WTC11 (cell line): ENCODE measurements at regions not wholly inside any gene's neighbourhood (a gene's known extent, or its start where the extent isn't known, plus 50 kb on each side); places are given as distances from the start of the nearest gene placed in this dataset.

Experiments
- ATAC-seq: fragments of 200-7000 bp; cut with Tn5 transposase; 2 replicates; pipeline ENCODE4 v1.10.0; 2021; ENCODE audit warnings: mild to moderate bottlenecking, moderate library complexity
- CTCF ChIA-PET: fragments of 300-600 bp; sonication (Branson Sonifier 250); formaldehyde crosslinking; loops from one replicate; lab custom pipeline; 2021; ENCODE audit warnings: antibody characterized with exemption; lab: Charles Lee
- POLR2A ChIA-PET: fragments of 350-600 bp; sonication (Branson Sonifier 250); formaldehyde crosslinking; loops from one replicate; lab custom pipeline; 2021; ENCODE audit warnings: antibody characterized with exemption; lab: Charles Lee
- DNase-seq: peaks from one replicate; pipeline ENCODE4 v3.0.0; 2021; ENCODE audit warnings: low spot score
- H3K27ac Mint-ChIP-seq: 2 replicates; pipeline ENCODE4 v1.8.0; 2021; ENCODE audit warnings: mixed read lengths
- H3K27me3 Mint-ChIP-seq: 2 replicates; pipeline ENCODE4 v1.8.0; 2021; ENCODE audit warnings: low read depth, mild to moderate bottlenecking, moderate library complexity, mixed read lengths
- H3K36me3 Mint-ChIP-seq: 2 replicates; pipeline ENCODE4 v1.8.0; 2021; ENCODE audit warnings: mixed read lengths
- H3K4me1 Mint-ChIP-seq: 2 replicates; pipeline ENCODE4 v1.8.0; 2022; ENCODE audit warnings: mixed read lengths
- H3K4me3 Mint-ChIP-seq: 2 replicates; pipeline ENCODE4 v1.8.0; 2021; ENCODE audit warnings: mild to moderate bottlenecking, moderate library complexity, mixed read lengths
- H3K9me3 Mint-ChIP-seq: 2 replicates; pipeline ENCODE4 v1.8.0; 2021; ENCODE audit warnings: mixed read lengths
- ATF1 ChIP-seq: sonication (generic); formaldehyde crosslinking; IDR thresholded peaks from 2 replicates; pipeline ENCODE4 v1.8.1; 2023; ENCODE audit warnings: mild to moderate bottlenecking, moderate library complexity, missing genetic modification reagents
- CREB1 ChIP-seq: sonication (generic); formaldehyde crosslinking; IDR thresholded peaks from 2 replicates; pipeline ENCODE4 v1.8.0; 2023; ENCODE audit warnings: mild to moderate bottlenecking, missing genetic modification reagents
- ELF4 ChIP-seq: sonication (generic); formaldehyde crosslinking; IDR thresholded peaks from 2 replicates; pipeline ENCODE4 v1.8.1; 2022; ENCODE audit warnings: low read depth, mild to moderate bottlenecking, moderate library complexity, missing genetic modification reagents
- ETV6 ChIP-seq: sonication (generic); formaldehyde crosslinking; IDR thresholded peaks from 2 replicates; pipeline ENCODE4 v1.8.1; 2022; ENCODE audit warnings: mild to moderate bottlenecking, missing genetic modification reagents
- FOXP1 ChIP-seq: sonication (generic); formaldehyde crosslinking; IDR thresholded peaks from 2 replicates; pipeline ENCODE4 v1.8.0; 2022; ENCODE audit warnings: missing genetic modification reagents, mild to moderate bottlenecking, moderate library complexity, borderline replicate concordance
- JAZF1 ChIP-seq: fragments of 250-450 bp; sonication (Bioruptor Pico); IDR thresholded peaks from 2 replicates; pipeline ENCODE4 v1.9.0; 2021; ENCODE audit warnings: moderate library complexity, mild to moderate bottlenecking, inconsistent platforms
- JUN ChIP-seq: sonication (generic); formaldehyde crosslinking; IDR thresholded peaks from 2 replicates; pipeline ENCODE4 v1.8.0; 2023; ENCODE audit warnings: mild to moderate bottlenecking, missing genetic modification reagents
- MXD4 ChIP-seq: fragments of 250-450 bp; sonication (Bioruptor Pico); IDR thresholded peaks from 2 replicates; pipeline ENCODE4 v1.8.0; 2021; ENCODE audit warnings: mild to moderate bottlenecking, moderate library complexity, borderline replicate concordance
- RORB ChIP-seq: fragments of 250-450 bp; sonication (Bioruptor Pico); IDR thresholded peaks from 2 replicates; pipeline ENCODE4 v1.9.0; 2021; ENCODE audit warnings: mild to moderate bottlenecking
- SP1 ChIP-seq: sonication (generic); formaldehyde crosslinking; conservative IDR thresholded peaks from 2 replicates; pipeline ENCODE4 v1.8.1; 2022; ENCODE audit warnings: missing genetic modification reagents
- TEAD1 ChIP-seq: sonication (generic); formaldehyde crosslinking; IDR thresholded peaks from 2 replicates; pipeline ENCODE4 v1.8.0; 2022; ENCODE audit warnings: mild to moderate bottlenecking, missing genetic modification reagents
- TEAD4 ChIP-seq: sonication (generic); formaldehyde crosslinking; IDR thresholded peaks from 2 replicates; pipeline ENCODE4 v1.8.0; 2022; ENCODE audit warnings: mild to moderate bottlenecking, missing genetic modification reagents
- ZBTB21 ChIP-seq: sonication (generic); formaldehyde crosslinking; IDR thresholded peaks from 2 replicates; pipeline ENCODE4 v1.8.1; 2023; ENCODE audit warnings: mild to moderate bottlenecking, missing genetic modification reagents, borderline replicate concordance
- ZNF423 ChIP-seq: fragments of 250-450 bp; sonication (Bioruptor Pico); IDR thresholded peaks from 2 replicates; pipeline ENCODE4 v2.1.2; 2022; ENCODE audit warnings: mild to moderate bottlenecking, moderate library complexity
- TF ChIP-seq, protein P1 (sequence below): sonication (generic); formaldehyde crosslinking; IDR thresholded peaks from 2 replicates; pipeline ENCODE4 v1.8.0; 2022; ENCODE audit warnings: mild to moderate bottlenecking, missing genetic modification reagents
- TF ChIP-seq, protein P2 (sequence below): sonication (generic); formaldehyde crosslinking; IDR thresholded peaks from 2 replicates; pipeline ENCODE4 v1.8.0; 2023; ENCODE audit warnings: missing genetic modification reagents, mild to moderate bottlenecking, borderline replicate concordance
- TF ChIP-seq, protein P3 (sequence below): sonication (generic); formaldehyde crosslinking; IDR thresholded peaks from 2 replicates; pipeline ENCODE4 v1.8.0; 2022; ENCODE audit warnings: mild to moderate bottlenecking, missing genetic modification reagents
- TF ChIP-seq, protein P4 (sequence below): sonication (generic); formaldehyde crosslinking; IDR thresholded peaks from 2 replicates; pipeline ENCODE4 v1.8.0; 2023; ENCODE audit warnings: missing genetic modification reagents
- TF ChIP-seq, protein P5 (sequence below): sonication (generic); formaldehyde crosslinking; IDR thresholded peaks from 2 replicates; pipeline ENCODE4 v1.8.1; 2022; ENCODE audit warnings: low read depth, mild to moderate bottlenecking, moderate library complexity, missing genetic modification reagents, borderline replicate concordance
- TF ChIP-seq, protein P6 (sequence below): fragments of 250-450 bp; sonication (Bioruptor Pico); IDR thresholded peaks from 2 replicates; pipeline ENCODE4 v1.9.0; 2021; ENCODE audit warnings: moderate library complexity, mild to moderate bottlenecking, inconsistent platforms, borderline replicate concordance
- TF ChIP-seq, protein P7 (sequence below): sonication (generic); formaldehyde crosslinking; IDR thresholded peaks from 2 replicates; pipeline ENCODE4 v1.8.1; 2023; ENCODE audit warnings: mild to moderate bottlenecking, missing genetic modification reagents, moderate library complexity

DNA sequence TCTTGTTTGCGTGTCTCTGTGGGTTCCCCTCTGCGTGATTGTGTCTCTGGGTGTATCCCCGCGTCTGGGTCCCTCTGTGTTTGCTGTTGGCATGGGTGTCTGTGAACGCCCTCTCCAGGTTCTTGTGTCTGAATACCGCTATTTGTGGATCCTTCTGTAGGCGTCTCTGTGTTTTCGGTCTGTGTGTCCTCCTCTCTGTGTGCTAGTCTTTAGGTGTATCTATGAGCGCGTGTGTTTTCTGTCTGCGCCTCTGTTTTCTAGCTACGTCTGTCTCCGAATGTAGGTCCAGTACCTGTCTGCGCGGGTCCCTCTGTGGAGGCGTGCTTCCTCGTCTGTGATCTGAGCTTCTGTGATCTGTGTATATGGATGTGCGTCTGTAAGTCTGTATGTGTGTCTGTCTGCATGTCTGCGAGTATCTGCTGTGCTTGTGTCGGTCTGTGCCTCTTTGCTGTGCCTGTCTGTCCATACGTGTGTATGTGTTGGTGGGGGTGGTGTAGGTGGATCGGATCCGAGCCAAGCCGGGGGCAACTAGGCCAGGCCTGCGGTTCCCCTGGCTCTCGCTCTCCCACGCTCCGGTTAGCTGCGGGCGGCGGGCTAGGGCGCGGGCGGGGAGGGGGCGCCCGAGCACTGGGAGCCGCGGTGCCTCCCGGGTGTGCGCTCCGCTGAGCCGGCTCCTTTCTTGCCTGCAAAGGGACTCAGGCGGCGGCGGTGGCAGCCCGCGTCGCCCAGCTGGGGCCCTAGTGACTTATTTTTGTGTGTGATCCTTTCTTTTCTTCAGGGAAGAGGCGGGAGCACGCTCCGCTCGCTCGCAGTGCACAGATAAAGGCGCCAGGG lies 105.3 kb upstream of the E2F8 start:
- H3K4me1 Mint-ChIP-seq = peaks cover 17% of the 10 kb centered on the region
- H3K4me3 Mint-ChIP-seq = peak overlapping the region; percentile 65
- TF ChIP-seq TEAD4 (CRISPR knock-in tag) = no peak
- TF ChIP-seq FOXP1 = 0 out of 2 replicates have a peak, but pooled peaks have one; percentile 31
- TF ChIP-seq JUN (CRISPR knock-in tag) = no peak
- ATAC-seq (peak; percentile 25), DNase-seq (peak; percentile 39)
- peaks cover 81% of the 10 kb centered on the region for H3K27me3 Mint-ChIP-seq
- ChIA-PET POLR2A (no interaction called here), CTCF (interaction anchor here (0.5 to 2.5 kb wide), 5 partner anchors 10 to 86 kb away, joined by 3 to 8 read pairs (median 3); no protein-coding TSS in a partner anchor)
- H3K9me3 Mint-ChIP-seq = no peaks in the 10 kb centered on the region
- H3K36me3 Mint-ChIP-seq = no peaks in the 10 kb centered on the region
- H3K27ac Mint-ChIP-seq = no peak overlapping the region

DNA sequence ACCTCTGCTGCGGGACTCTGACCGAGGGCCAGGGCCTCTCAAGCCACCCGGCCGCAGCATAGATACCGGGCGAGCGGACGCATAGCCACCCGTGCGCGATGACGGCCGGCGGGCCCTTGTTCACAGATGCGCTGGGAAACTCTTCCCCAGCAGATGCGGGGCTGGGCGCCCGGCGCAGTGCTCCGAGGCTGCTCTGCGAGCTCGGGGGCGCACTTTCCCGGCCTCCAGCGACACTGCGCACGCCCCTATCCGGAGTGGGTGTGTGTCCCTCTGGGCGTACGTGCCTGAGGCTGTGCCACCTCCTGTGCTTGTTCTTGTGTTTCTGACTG lies 104.7 kb upstream of the E2F8 start:
- DNase-seq (peak; percentile 57), ATAC-seq (peak; percentile 41)
- H3K4me1 Mint-ChIP-seq = peaks cover 17% of the 10 kb centered on the region
- H3K36me3 Mint-ChIP-seq = no peaks in the 10 kb centered on the region
- ChIA-PET POLR2A (no interaction called here), CTCF (interaction anchor here (0.5 to 2.5 kb wide), 4 partner anchors 11 to 85 kb away, joined by 3 to 8 read pairs (median 3); no protein-coding TSS in a partner anchor)
- no peak for TF ChIP-seq RORB (CRISPR knock-in tag)
- no peak for TF ChIP-seq ELF4 (CRISPR knock-in tag)
- TF ChIP-seq, protein P1, sequence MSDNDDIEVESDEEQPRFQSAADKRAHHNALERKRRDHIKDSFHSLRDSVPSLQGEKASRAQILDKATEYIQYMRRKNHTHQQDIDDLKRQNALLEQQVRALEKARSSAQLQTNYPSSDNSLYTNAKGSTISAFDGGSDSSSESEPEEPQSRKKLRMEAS (CRISPR knock-in tag) = no peak; the same call in 1 of the 2 replicates
- TF ChIP-seq, protein P2, sequence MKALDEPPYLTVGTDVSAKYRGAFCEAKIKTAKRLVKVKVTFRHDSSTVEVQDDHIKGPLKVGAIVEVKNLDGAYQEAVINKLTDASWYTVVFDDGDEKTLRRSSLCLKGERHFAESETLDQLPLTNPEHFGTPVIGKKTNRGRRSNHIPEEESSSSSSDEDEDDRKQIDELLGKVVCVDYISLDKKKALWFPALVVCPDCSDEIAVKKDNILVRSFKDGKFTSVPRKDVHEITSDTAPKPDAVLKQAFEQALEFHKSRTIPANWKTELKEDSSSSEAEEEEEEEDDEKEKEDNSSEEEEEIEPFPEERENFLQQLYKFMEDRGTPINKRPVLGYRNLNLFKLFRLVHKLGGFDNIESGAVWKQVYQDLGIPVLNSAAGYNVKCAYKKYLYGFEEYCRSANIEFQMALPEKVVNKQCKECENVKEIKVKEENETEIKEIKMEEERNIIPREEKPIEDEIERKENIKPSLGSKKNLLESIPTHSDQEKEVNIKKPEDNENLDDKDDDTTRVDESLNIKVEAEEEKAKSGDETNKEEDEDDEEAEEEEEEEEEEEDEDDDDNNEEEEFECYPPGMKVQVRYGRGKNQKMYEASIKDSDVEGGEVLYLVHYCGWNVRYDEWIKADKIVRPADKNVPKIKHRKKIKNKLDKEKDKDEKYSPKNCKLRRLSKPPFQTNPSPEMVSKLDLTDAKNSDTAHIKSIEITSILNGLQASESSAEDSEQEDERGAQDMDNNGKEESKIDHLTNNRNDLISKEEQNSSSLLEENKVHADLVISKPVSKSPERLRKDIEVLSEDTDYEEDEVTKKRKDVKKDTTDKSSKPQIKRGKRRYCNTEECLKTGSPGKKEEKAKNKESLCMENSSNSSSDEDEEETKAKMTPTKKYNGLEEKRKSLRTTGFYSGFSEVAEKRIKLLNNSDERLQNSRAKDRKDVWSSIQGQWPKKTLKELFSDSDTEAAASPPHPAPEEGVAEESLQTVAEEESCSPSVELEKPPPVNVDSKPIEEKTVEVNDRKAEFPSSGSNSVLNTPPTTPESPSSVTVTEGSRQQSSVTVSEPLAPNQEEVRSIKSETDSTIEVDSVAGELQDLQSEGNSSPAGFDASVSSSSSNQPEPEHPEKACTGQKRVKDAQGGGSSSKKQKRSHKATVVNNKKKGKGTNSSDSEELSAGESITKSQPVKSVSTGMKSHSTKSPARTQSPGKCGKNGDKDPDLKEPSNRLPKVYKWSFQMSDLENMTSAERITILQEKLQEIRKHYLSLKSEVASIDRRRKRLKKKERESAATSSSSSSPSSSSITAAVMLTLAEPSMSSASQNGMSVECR = no peak
- TF ChIP-seq ETV6 = no peak
- TF ChIP-seq SP1 (CRISPR knock-in tag) = no peak
- TF ChIP-seq JAZF1 = no peak
- TF ChIP-seq, protein P3, sequence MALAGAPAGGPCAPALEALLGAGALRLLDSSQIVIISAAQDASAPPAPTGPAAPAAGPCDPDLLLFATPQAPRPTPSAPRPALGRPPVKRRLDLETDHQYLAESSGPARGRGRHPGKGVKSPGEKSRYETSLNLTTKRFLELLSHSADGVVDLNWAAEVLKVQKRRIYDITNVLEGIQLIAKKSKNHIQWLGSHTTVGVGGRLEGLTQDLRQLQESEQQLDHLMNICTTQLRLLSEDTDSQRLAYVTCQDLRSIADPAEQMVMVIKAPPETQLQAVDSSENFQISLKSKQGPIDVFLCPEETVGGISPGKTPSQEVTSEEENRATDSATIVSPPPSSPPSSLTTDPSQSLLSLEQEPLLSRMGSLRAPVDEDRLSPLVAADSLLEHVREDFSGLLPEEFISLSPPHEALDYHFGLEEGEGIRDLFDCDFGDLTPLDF (CRISPR knock-in tag) = no peak
- no peak for TF ChIP-seq ZNF423 (CRISPR knock-in tag)
- no peak for TF ChIP-seq TEAD1 (CRISPR knock-in tag)
- no peak for TF ChIP-seq JUN (CRISPR knock-in tag)
- TF ChIP-seq ZBTB21 = no peak
- TF ChIP-seq CREB1 (CRISPR knock-in tag) = no peak
- TF ChIP-seq, protein P4, sequence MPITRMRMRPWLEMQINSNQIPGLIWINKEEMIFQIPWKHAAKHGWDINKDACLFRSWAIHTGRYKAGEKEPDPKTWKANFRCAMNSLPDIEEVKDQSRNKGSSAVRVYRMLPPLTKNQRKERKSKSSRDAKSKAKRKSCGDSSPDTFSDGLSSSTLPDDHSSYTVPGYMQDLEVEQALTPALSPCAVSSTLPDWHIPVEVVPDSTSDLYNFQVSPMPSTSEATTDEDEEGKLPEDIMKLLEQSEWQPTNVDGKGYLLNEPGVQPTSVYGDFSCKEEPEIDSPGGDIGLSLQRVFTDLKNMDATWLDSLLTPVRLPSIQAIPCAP (CRISPR knock-in tag) = no peak
- TF ChIP-seq, protein P5, sequence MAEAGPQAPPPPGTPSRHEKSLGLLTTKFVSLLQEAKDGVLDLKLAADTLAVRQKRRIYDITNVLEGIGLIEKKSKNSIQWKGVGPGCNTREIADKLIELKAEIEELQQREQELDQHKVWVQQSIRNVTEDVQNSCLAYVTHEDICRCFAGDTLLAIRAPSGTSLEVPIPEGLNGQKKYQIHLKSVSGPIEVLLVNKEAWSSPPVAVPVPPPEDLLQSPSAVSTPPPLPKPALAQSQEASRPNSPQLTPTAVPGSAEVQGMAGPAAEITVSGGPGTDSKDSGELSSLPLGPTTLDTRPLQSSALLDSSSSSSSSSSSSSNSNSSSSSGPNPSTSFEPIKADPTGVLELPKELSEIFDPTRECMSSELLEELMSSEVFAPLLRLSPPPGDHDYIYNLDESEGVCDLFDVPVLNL (CRISPR knock-in tag) = no peak
- TF ChIP-seq ATF1 (CRISPR knock-in tag) = no peak
- TF ChIP-seq, protein P6, sequence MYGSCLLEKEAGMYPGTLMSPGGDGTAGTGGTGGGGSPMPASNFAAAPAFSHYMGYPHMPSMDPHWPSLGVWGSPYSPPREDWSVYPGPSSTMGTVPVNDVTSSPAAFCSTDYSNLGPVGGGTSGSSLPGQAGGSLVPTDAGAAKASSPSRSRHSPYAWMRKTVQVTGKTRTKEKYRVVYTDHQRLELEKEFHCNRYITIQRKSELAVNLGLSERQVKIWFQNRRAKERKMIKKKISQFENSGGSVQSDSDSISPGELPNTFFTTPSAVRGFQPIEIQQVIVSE (CRISPR knock-in tag) = no peak
- TF ChIP-seq MXD4 (CRISPR knock-in tag) = no peak
- TF ChIP-seq, protein P7, sequence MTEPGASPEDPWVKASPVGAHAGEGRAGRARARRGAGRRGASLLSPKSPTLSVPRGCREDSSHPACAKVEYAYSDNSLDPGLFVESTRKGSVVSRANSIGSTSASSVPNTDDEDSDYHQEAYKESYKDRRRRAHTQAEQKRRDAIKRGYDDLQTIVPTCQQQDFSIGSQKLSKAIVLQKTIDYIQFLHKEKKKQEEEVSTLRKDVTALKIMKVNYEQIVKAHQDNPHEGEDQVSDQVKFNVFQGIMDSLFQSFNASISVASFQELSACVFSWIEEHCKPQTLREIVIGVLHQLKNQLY (CRISPR knock-in tag) = no peak
- H3K4me3 Mint-ChIP-seq = peak overlapping the region; percentile 65
- no peaks in the 10 kb centered on the region for H3K9me3 Mint-ChIP-seq
- no peak overlapping the region for H3K27ac Mint-ChIP-seq
- peaks cover 86% of the 10 kb centered on the region for H3K27me3 Mint-ChIP-seq
